Natural killer cell (primary cell): ENCODE measurements at regions not wholly inside any gene's neighbourhood (a gene's known extent, or its start where the extent isn't known, plus 50 kb on each side); places are given as distances from the start of the nearest gene placed in this dataset.

ENCODE experiments used
- ATAC-seq, 3 donors: fragments of 150-1000 bp in 2 of 3; fragments of 200-7000 bp in 1 of 3; cut with Tn5 transposase; 1 replicate in 1 of 3; 2 replicates in 2 of 3; pipeline ENCODE4 v1.10.0; 2021; ENCODE audit warnings: mild to moderate bottlenecking in 2 of 3, moderate library complexity in 2 of 3
- DNase-seq, 2 donors: peaks; one replicate each; pipeline versions ENCODE4 v3.0.0 to v3.0.0-alpha.2; 2013 to 2021; ENCODE audit warnings: mixed read lengths in 1 of 2
- H3K27ac ChIP-seq: one replicate; pipeline ENCODE4 v1.5.1; 2013; ENCODE audit warnings: mild to moderate bottlenecking, low read length
- H3K27me3 ChIP-seq: one replicate; pipeline ENCODE4 v1.6.1; 2013; ENCODE audit warnings: low read length; ENCODE audit not compliant: control insufficient read depth, insufficient read depth
- H3K36me3 ChIP-seq: one replicate; pipeline ENCODE4 v1.6.1; 2013; ENCODE audit warnings: low read length; ENCODE audit not compliant: control insufficient read depth, insufficient read depth
- H3K4me1 ChIP-seq: one replicate; pipeline ENCODE4 v1.6.1; 2013; ENCODE audit warnings: low read length; ENCODE audit not compliant: control insufficient read depth, insufficient read depth
- H3K4me3 ChIP-seq: one replicate; pipeline ENCODE4 v1.5.1; 2013; ENCODE audit warnings: low read length
- H3K9me3 ChIP-seq: one replicate; pipeline ENCODE4 v1.6.1; 2013; ENCODE audit warnings: low read length; ENCODE audit not compliant: control insufficient read depth, insufficient read depth
- H3K27ac Mint-ChIP-seq, 2 donors: one replicate each; pipeline ENCODE4 v1.8.0; 2022; ENCODE audit warnings: mild to moderate bottlenecking in 2 of 2, mixed read lengths in 2 of 2, moderate library complexity in 1 of 2
- H3K27me3 Mint-ChIP-seq, 2 donors: one replicate each; pipeline ENCODE4 v1.8.0; 2022; ENCODE audit warnings: low read depth in 2 of 2, mixed read lengths in 2 of 2
- H3K36me3 Mint-ChIP-seq: one replicate; pipeline ENCODE4 v1.8.0; 2022; ENCODE audit warnings: mixed read lengths
- H3K4me1 Mint-ChIP-seq, 2 donors: one replicate each; pipeline ENCODE4 v1.8.0; 2022; ENCODE audit warnings: mixed read lengths in 2 of 2
- H3K4me3 Mint-ChIP-seq: one replicate; pipeline ENCODE4 v1.8.0; 2022; ENCODE audit warnings: mild to moderate bottlenecking, moderate library complexity, mixed read lengths
- H3K9me3 Mint-ChIP-seq, 2 donors: one replicate each; pipeline ENCODE4 v1.8.0; 2022; ENCODE audit warnings: mixed read lengths in 2 of 2
- WGBS: methylation state at CpG from one replicate; pipeline ENCODE4 v1.1.7; 2013; ENCODE audit warnings: missing lambda C conversion rate; ENCODE audit not compliant: insufficient coverage; 5-methylcytosine and 5-hydroxymethylcytosine counted together
- intact Hi-C: fragments of 100-400 bp; cut with micrococcal nuclease; formaldehyde crosslinking; loops from one replicate; pipeline ENCODE4 v1.14.2; 2022
- TF ChIP-seq, protein P1 (sequence below): fragments of 200-600 bp; IDR thresholded peaks from one replicate; pipeline ENCODE4 v1.8.0; 2022; ENCODE audit warnings: antibody characterized with exemption

DNA sequence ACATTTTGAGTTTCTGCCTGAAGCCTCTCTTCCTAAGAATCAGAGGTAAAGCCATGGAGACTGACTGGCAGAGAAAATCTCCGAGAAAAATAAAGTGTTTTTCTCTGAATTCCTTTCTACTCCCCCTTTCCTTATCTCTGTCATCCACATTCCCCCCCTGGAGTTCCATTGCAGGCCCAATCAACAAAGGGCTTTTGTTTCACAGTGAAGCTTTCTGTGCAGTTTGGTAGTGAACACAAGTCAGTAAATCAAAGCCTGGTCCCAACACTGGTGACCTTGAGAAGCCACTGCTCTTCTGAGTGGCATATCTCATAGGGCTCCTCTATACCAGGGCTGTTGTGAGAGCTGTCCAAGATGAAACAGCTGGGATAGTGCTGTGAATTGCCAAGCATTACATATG is 228.4 kb downstream of the SEC16B start:
- H3K36me3 Mint-ChIP-seq, result no peaks in the 10 kb centered on the region
- TF ChIP-seq, protein P1, sequence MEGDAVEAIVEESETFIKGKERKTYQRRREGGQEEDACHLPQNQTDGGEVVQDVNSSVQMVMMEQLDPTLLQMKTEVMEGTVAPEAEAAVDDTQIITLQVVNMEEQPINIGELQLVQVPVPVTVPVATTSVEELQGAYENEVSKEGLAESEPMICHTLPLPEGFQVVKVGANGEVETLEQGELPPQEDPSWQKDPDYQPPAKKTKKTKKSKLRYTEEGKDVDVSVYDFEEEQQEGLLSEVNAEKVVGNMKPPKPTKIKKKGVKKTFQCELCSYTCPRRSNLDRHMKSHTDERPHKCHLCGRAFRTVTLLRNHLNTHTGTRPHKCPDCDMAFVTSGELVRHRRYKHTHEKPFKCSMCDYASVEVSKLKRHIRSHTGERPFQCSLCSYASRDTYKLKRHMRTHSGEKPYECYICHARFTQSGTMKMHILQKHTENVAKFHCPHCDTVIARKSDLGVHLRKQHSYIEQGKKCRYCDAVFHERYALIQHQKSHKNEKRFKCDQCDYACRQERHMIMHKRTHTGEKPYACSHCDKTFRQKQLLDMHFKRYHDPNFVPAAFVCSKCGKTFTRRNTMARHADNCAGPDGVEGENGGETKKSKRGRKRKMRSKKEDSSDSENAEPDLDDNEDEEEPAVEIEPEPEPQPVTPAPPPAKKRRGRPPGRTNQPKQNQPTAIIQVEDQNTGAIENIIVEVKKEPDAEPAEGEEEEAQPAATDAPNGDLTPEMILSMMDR, result no peak
- no peak overlapping the region for H3K27ac Mint-ChIP-seq
- H3K4me3 Mint-ChIP-seq, result no peak overlapping the region
- H3K4me1 Mint-ChIP-seq, result no peaks in the 10 kb centered on the region
- H3K9me3 Mint-ChIP-seq, result peaks cover 11 to 15% of the 10 kb centered on the region in 2 donors
- H3K27me3 Mint-ChIP-seq, result no peaks in the 10 kb centered on the region
- Histone ChIP-seq H3K4me3 (no peak overlapping the region), H3K36me3 (no peaks in the 10 kb centered on the region), H3K27me3 (no peaks in the 10 kb centered on the region), H3K4me1 (no peaks in the 10 kb centered on the region), H3K9me3 (no peaks in the 10 kb centered on the region), H3K27ac (no peak overlapping the region)
- DNase-seq (no peak), ATAC-seq (no peak)
- intact Hi-C loops, result no loop called here
- WGBS, result 22% methylated on average over 1 of the region's 1 CpG

DNA sequence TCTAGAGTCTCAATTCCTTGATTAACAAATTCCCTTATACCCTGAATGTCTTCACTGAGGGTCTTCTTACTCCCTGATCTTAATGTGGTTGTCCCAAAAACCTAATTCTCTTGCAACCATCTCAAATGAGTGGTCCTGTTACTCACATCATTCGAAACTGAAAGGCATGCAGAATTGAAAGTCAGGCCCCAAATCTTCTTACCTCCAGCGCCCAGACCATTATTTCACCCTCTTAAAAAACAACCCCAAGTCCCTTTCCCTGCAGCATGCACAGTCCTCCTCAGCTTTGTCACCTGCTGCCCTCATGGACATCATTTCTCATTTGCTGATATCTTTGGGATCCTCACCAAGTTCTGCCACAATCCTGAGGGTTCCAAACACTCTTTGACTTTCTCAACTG is 230.1 kb downstream of the SEC16B start:
- H3K27me3 ChIP-seq, result no peaks in the 10 kb centered on the region
- no peaks in the 10 kb centered on the region for H3K36me3 Mint-ChIP-seq
- H3K27ac ChIP-seq, result no peak overlapping the region
- no peak overlapping the region for H3K4me3 Mint-ChIP-seq
- ATAC-seq (no peak), DNase-seq (no peak)
- H3K4me3 ChIP-seq, result no peak overlapping the region
- no peaks in the 10 kb centered on the region for H3K4me1 Mint-ChIP-seq
- intact Hi-C loops, result no loop called here
- H3K4me1 ChIP-seq, result no peaks in the 10 kb centered on the region
- 84% methylated on average over 2 of the region's 2 CpGs for WGBS
- peaks cover 5 to 8% of the 10 kb centered on the region in 2 donors for H3K9me3 Mint-ChIP-seq
- no peaks in the 10 kb centered on the region for H3K27me3 Mint-ChIP-seq
- H3K27ac Mint-ChIP-seq, result no peak overlapping the region
- TF ChIP-seq, protein P1, result no peak
- H3K9me3 ChIP-seq, result no peaks in the 10 kb centered on the region
- no peaks in the 10 kb centered on the region for H3K36me3 ChIP-seq

DNA sequence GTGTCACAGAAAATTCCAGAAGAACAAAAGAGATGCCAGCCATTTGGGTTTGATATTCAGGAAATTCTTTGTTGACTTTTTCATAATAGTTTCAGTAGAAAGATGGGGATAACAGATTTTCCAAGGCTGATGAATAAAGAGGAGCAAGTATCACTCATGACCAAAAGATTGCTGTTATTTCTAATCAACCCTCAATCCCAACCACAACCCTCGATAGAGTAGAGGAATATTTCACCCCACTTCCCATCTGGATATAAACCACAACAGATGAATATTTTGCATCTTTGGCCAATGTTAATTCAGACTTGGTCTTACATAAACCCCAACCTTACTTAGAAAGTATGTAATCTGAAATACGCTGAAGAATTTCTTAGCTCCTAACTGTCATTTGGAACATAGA is 232.4 kb downstream of the SEC16B start:
- no peak for ATAC-seq
- 94% methylated on average over 2 of the region's 2 CpGs for WGBS
- intact Hi-C loops, result no loop called here

DNA sequence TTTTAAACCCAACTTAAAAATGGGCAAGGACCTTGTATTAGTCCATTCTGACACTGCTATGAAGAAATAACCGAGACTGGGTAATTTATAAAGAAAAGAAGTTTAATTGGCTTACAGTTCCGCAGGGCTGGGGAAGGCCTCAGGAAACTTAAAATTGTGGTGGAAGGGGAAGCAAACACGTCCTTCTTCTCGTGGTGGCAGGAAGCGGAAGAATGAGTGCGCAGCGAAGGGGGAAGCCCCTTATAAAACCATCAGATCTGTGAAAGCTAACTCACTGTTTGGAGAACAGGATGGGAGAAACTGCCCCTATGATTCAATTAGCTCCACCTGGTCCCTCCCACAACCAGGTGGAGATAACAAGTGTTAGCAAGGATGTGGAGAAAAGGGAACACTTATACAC is 237.7 kb downstream of the SEC16B start:
- Mint-ChIP-seq H3K27me3 (no peaks in the 10 kb centered on the region), H3K36me3 (no peaks in the 10 kb centered on the region), H3K27ac (no peak overlapping the region), H3K4me3 (no peak overlapping the region), H3K9me3 (peaks cover 13 to 16% of the 10 kb centered on the region in 2 donors), H3K4me1 (no peaks in the 10 kb centered on the region)
- Histone ChIP-seq H3K27ac (no peak overlapping the region), H3K4me3 (no peak overlapping the region), H3K36me3 (no peaks in the 10 kb centered on the region), H3K27me3 (no peaks in the 10 kb centered on the region), H3K4me1 (no peaks in the 10 kb centered on the region), H3K9me3 (no peaks in the 10 kb centered on the region)
- WGBS, result 16% methylated on average over 7 of the region's 7 CpGs
- DNase-seq, result no peak
- TF ChIP-seq, protein P1, result no peak
- ATAC-seq, result no peak
- intact Hi-C loops, result no loop called here

More for the DNA sequence above, 232.4 kb downstream of the SEC16B start:
- no peak overlapping the region for H3K27ac Mint-ChIP-seq
- peaks cover 0 to 10% of the 10 kb centered on the region in 2 donors for H3K9me3 Mint-ChIP-seq
- H3K4me1 ChIP-seq, result no peaks in the 10 kb centered on the region
- no peaks in the 10 kb centered on the region for H3K36me3 ChIP-seq
- TF ChIP-seq, protein P1, result no peak
- DNase-seq, result no peak
- no peak overlapping the region for H3K27ac ChIP-seq
- no peak overlapping the region for H3K4me3 Mint-ChIP-seq
- no peaks in the 10 kb centered on the region for H3K36me3 Mint-ChIP-seq
- H3K9me3 ChIP-seq, result no peaks in the 10 kb centered on the region
- no peaks in the 10 kb centered on the region for H3K27me3 ChIP-seq
- no peaks in the 10 kb centered on the region for H3K4me1 Mint-ChIP-seq
- H3K4me3 ChIP-seq, result no peak overlapping the region
- no peaks in the 10 kb centered on the region for H3K27me3 Mint-ChIP-seq
